Endothelial cell of umbilical vein (primary cell): ENCODE measurements at regions not wholly inside any gene's neighbourhood (a gene's known extent, or its start where the extent isn't known, plus 50 kb on each side); places are given as distances from the start of the nearest gene placed in this dataset.

Experiments
- BruUV-seq: library from RNA; stranded (reverse); fragments of 400-500 nt; replicated peaks from 2 replicates; lab custom pipeline; 2021; lab: Mats Ljungman, UMichigan
- CTCF ChIA-PET: fragments of 300-600, 350-600 bp; sonication (Branson Sonifier 250); formaldehyde crosslinking; loops from one replicate; lab custom pipeline; 2021; ENCODE audit warnings: antibody characterized with exemption, inconsistent platforms; lab: Charles Lee
- POLR2A ChIA-PET: fragments of 300-600, 350-600 bp; sonication (Branson Sonifier 250); formaldehyde crosslinking; loops from one replicate; lab custom pipeline; 2021; ENCODE audit warnings: antibody characterized with exemption, inconsistent platforms; lab: Charles Lee
- DNase-seq: peaks from one replicate; pipeline ENCODE4 v3.0.0-alpha.2; 2011; ENCODE audit warnings: low read depth, low spot score
- FAIRE-seq: peaks from 2 replicates; lab custom pipeline; 2011; peaks lifted over from hg19 to GRCh38; lab: Jason Lieb, UNC
- H2AFZ ChIP-seq: 2 replicates; pipeline ENCODE4 v1.6.0; 2012; ENCODE audit warnings: low read depth, low read length, control low read depth, inconsistent platforms
- H3K27ac ChIP-seq: 2 replicates; pipeline ENCODE4 v1.5.1; 2011; ENCODE audit warnings: low read depth, mild to moderate bottlenecking, control low read depth, low read length, moderate library complexity; ENCODE audit not compliant: insufficient read depth
- H3K27me3 ChIP-seq, 2 experiments: 2 replicates each; pipeline versions ENCODE4 v1.6.0 to v1.6.1; 2011; ENCODE audit warnings: low read length in 2 of 2, mixed read lengths in 1 of 2; ENCODE audit not compliant: control insufficient read depth in 2 of 2, insufficient read depth in 2 of 2
- H3K36me3 ChIP-seq, 2 experiments: 2 replicates in 1 of 2; 3 replicates in 1 of 2; pipeline ENCODE4 v1.5.1; 2011; ENCODE audit warnings: low read length in 2 of 2, mild to moderate bottlenecking in 1 of 2, moderate library complexity in 1 of 2; ENCODE audit not compliant: control insufficient read depth in 2 of 2, insufficient read depth in 2 of 2; ENCODE audit errors: extremely low read depth in 1 of 2
- H3K4me1 ChIP-seq: 3 replicates; pipeline ENCODE4 v1.5.1; 2011; ENCODE audit warnings: mild to moderate bottlenecking, low read length; ENCODE audit not compliant: control insufficient read depth, insufficient read depth; ENCODE audit errors: extremely low read depth
- H3K4me2 ChIP-seq: 2 replicates; pipeline ENCODE4 v1.6.1; 2011; ENCODE audit warnings: low read length, control low read depth, mixed read lengths; ENCODE audit not compliant: insufficient read depth
- H3K4me3 ChIP-seq, 3 experiments: fragments of 200-600 bp in 1 of 3; sonication (generic), shearing (Covaris generic) in 1 of 3; replicated peaks in 1 of 3; 2 replicates each; pipeline ENCODE4 v1.5.1; 2011 to 2016; ENCODE audit warnings: control low read depth in 3 of 3, low read length in 3 of 3, mild to moderate bottlenecking in 2 of 3, inconsistent platforms in 1 of 3, low read depth in 1 of 3, moderate library complexity in 1 of 3; ENCODE audit not compliant: insufficient read depth in 1 of 3
- H3K79me2 ChIP-seq: 2 replicates; pipeline ENCODE4 v1.6.0; 2012; ENCODE audit warnings: low read length, inconsistent platforms; ENCODE audit not compliant: control insufficient read depth, insufficient read depth
- H3K9ac ChIP-seq: replicated peaks from 2 replicates; pipeline ENCODE3; 2011; ENCODE audit warnings: low read length, control low read depth; ENCODE audit not compliant: insufficient read depth; ENCODE audit errors: extremely low read depth
- H3K9me1 ChIP-seq: replicated peaks from 3 replicates; pipeline ENCODE4 v1.6.0; 2011; ENCODE audit warnings: mild to moderate bottlenecking, low read length; ENCODE audit not compliant: control insufficient read depth, insufficient read depth; ENCODE audit errors: extremely low read depth
- H3K9me3 ChIP-seq: replicated peaks from 2 replicates; pipeline ENCODE4 v1.5.1; 2012; ENCODE audit warnings: low read length, inconsistent platforms; ENCODE audit not compliant: control insufficient read depth, insufficient read depth
- H4K20me1 ChIP-seq: replicated peaks from 2 replicates; pipeline ENCODE3; 2011; ENCODE audit warnings: mild to moderate bottlenecking, low read length; ENCODE audit not compliant: control insufficient read depth, insufficient read depth; ENCODE audit errors: extremely low read depth
- CTCF ChIP-seq, 2 donors: IDR thresholded peaks; 1 replicate in 1 of 2; 2 replicates in 1 of 2; pipeline ENCODE4 v1.5.1; 2011; ENCODE audit warnings: low read length in 2 of 2, mild to moderate bottlenecking in 2 of 2, moderate library complexity in 2 of 2, control low read depth in 1 of 2, inconsistent platforms in 1 of 2, low read depth in 1 of 2; ENCODE audit not compliant: insufficient read depth in 1 of 2; ENCODE audit errors: extremely low read depth in 1 of 2
- GATA2 ChIP-seq: IDR thresholded peaks from 2 replicates; pipeline ENCODE4 v1.7.0; 2011; ENCODE audit warnings: low read depth, mild to moderate bottlenecking, moderate library complexity, mixed read lengths, low read length; ENCODE audit not compliant: insufficient read length, insufficient read depth
- MAX ChIP-seq: IDR thresholded peaks from 2 replicates; pipeline ENCODE4 v1.6.1; 2011; ENCODE audit not compliant: insufficient read depth, insufficient read length
- MYC ChIP-seq: IDR thresholded peaks from one replicate; pipeline ENCODE4 v1.6.1; 2011; ENCODE audit warnings: mild to moderate bottlenecking, low read depth, low read length
- POLR2A ChIP-seq: IDR thresholded peaks from 2 replicates; pipeline ENCODE4 v1.6.1; 2012; ENCODE audit warnings: low read depth, mild to moderate bottlenecking, control low read depth, low read length
- POLR2AphosphoS5 ChIP-seq: IDR thresholded peaks from 2 replicates; pipeline ENCODE4 v1.6.1; 2012; ENCODE audit warnings: low read depth, mild to moderate bottlenecking, control low read depth, low read length, moderate library complexity; ENCODE audit not compliant: insufficient read depth
- dilution Hi-C: fragments of 300-500 bp; cut with MboI; formaldehyde crosslinking; loops from one replicate; pipeline ENCODE4 v1.15.0; 2019; ENCODE audit warnings: low sequenced_read_pairs; ENCODE audit not compliant: extremely low pct_ligation_motif_present
- intact Hi-C: fragments of 100-400 bp; cut with micrococcal nuclease; formaldehyde crosslinking; loops from one replicate; pipeline ENCODE4 v1.10.0; 2022

- Histone ChIP-seq H3K79me2 (no peaks in the 10 kb centered on the region), H2AFZ (no peak overlapping the region), H3K9me1 (no peaks in the 10 kb centered on the region), H3K27me3 (no peaks in the 10 kb centered on the region), H3K27ac (no peak overlapping the region), H3K36me3 (no peaks in the 10 kb centered on the region), H3K4me3 (no peak overlapping the region), H3K9me3 (peaks cover 3% of the 10 kb centered on the region), H3K4me1 (no peaks in the 10 kb centered on the region), H3K4me2 (no peak overlapping the region), H3K9ac (no peak overlapping the region), H4K20me1 (no peaks in the 10 kb centered on the region)
- ChIA-PET POLR2A (no interaction called here), CTCF (no interaction called here)
- BruUV-seq = no TSS peak
- no peak for TF ChIP-seq MAX
- no peak for TF ChIP-seq CTCF (IDR thresholded peaks at IDR 0.05; ENCODE audit: extremely low read depth in 1 of 2, insufficient read depth in 1 of 2, low read depth in 1 of 2, low read length in 2 of 2)
- TF ChIP-seq GATA2 = no peak
- TF ChIP-seq POLR2A = no peak
- dilution Hi-C loops (no loop called here), intact Hi-C loops (no loop called here)
- DNase-seq (no peak), FAIRE-seq (no peak)
Observed at GRCh38 chr4:27638163-27638915, 777.7 kb downstream of the STIM2 start.

- intact Hi-C loops (no loop called here), dilution Hi-C loops (no loop called here)
- Histone ChIP-seq H3K9me3 (peaks cover 3% of the 10 kb centered on the region), H2AFZ (no peak overlapping the region), H3K9ac (no peak overlapping the region), H3K4me1 (no peaks in the 10 kb centered on the region), H4K20me1 (no peaks in the 10 kb centered on the region), H3K27me3 (no peaks in the 10 kb centered on the region), H3K36me3 (no peaks in the 10 kb centered on the region), H3K4me3 (no peak overlapping the region), H3K4me2 (no peak overlapping the region), H3K9me1 (no peaks in the 10 kb centered on the region), H3K27ac (no peak overlapping the region), H3K79me2 (no peaks in the 10 kb centered on the region)
- ChIA-PET CTCF (no interaction called here), POLR2A (no interaction called here)
- BruUV-seq = no TSS peak
- FAIRE-seq = no peak
- TF ChIP-seq MYC (no peak), POLR2AphosphoS5 (no peak), GATA2 (no peak), POLR2A (no peak)
- no peak for DNase-seq
Observed at GRCh38 chr4:27643101-27643500, 782.5 kb downstream of the STIM2 start.
